Muscle layer of colon (tissue), 2 donors: ENCODE measurements at regions not wholly inside any gene's neighbourhood (a gene's known extent, or its start where the extent isn't known, plus 50 kb on each side); places are given as distances from the start of the nearest gene placed in this dataset.

Experiments used
- H3K27ac ChIP-seq: one replicate; pipeline ENCODE4 v1.7.0; 2013; ENCODE audit warnings: low read depth, mild to moderate bottlenecking, low read length, moderate library complexity
- H3K27me3 ChIP-seq, 2 donors: one replicate each; pipeline ENCODE4 v1.7.0; 2013; ENCODE audit warnings: low read length in 2 of 2, mild to moderate bottlenecking in 2 of 2; ENCODE audit not compliant: insufficient read depth in 2 of 2, control insufficient read depth in 1 of 2
- H3K36me3 ChIP-seq: one replicate; pipeline ENCODE4 v1.7.0; 2013; ENCODE audit warnings: mild to moderate bottlenecking, low read length; ENCODE audit not compliant: insufficient read depth
- H3K4me1 ChIP-seq: one replicate; pipeline ENCODE4 v1.7.0; 2013; ENCODE audit warnings: mild to moderate bottlenecking, low read length; ENCODE audit not compliant: insufficient read depth
- H3K4me3 ChIP-seq, 2 donors: one replicate each; pipeline ENCODE4 v1.7.0; 2013; ENCODE audit warnings: low read length in 2 of 2, low read depth in 1 of 2, mild to moderate bottlenecking in 1 of 2, moderate library complexity in 1 of 2
- H3K9ac ChIP-seq: one replicate; pipeline ENCODE4 v1.7.0; 2013; ENCODE audit warnings: low read length
- H3K9me3 ChIP-seq: one replicate; pipeline ENCODE4 v1.7.0; 2013; ENCODE audit warnings: mild to moderate bottlenecking, low read length
- donor health status: abdominal sarcoma.
- donor health status: Adenocarcinoma of cecum.

GRCh38 chr18:28236487-28236886 is 59.6 kb upstream of the CDH2 start:
- Histone ChIP-seq H3K9me3 (no peaks in the 10 kb centered on the region), H3K27ac (no peak overlapping the region), H3K27me3 (no peaks in the 10 kb centered on the region), H3K4me1 (no peaks in the 10 kb centered on the region), H3K36me3 (no peaks in the 10 kb centered on the region), H3K4me3 (no peak overlapping the region), H3K9ac (no peak overlapping the region)
